Endothelial cell of umbilical vein (primary cell): ENCODE measurements at regions not wholly inside any gene's neighbourhood (a gene's known extent, or its start where the extent isn't known, plus 50 kb on each side); places are given as distances from the start of the nearest gene placed in this dataset.
A peak's percentile ranks its signal among the peaks of the same experiment; 100 is the strongest.

Experiments used
- BruUV-seq: library from RNA; stranded (reverse); fragments of 400-500 nt; replicated peaks from 2 replicates; lab custom pipeline; 2021; lab: Mats Ljungman, UMichigan
- CTCF ChIA-PET: fragments of 300-600, 350-600 bp; sonication (Branson Sonifier 250); formaldehyde crosslinking; loops from one replicate; lab custom pipeline; 2021; ENCODE audit warnings: antibody characterized with exemption, inconsistent platforms; lab: Charles Lee
- POLR2A ChIA-PET: fragments of 300-600, 350-600 bp; sonication (Branson Sonifier 250); formaldehyde crosslinking; loops from one replicate; lab custom pipeline; 2021; ENCODE audit warnings: antibody characterized with exemption, inconsistent platforms; lab: Charles Lee
- DNase-seq: peaks from one replicate; pipeline ENCODE4 v3.0.0-alpha.2; 2011; ENCODE audit warnings: low read depth, low spot score
- FAIRE-seq: peaks from 2 replicates; lab custom pipeline; 2011; peaks lifted over from hg19 to GRCh38; lab: Jason Lieb, UNC
- H2AFZ ChIP-seq: 2 replicates; pipeline ENCODE4 v1.6.0; 2012; ENCODE audit warnings: low read depth, low read length, control low read depth, inconsistent platforms
- H3K27ac ChIP-seq: 2 replicates; pipeline ENCODE4 v1.5.1; 2011; ENCODE audit warnings: low read depth, mild to moderate bottlenecking, control low read depth, low read length, moderate library complexity; ENCODE audit not compliant: insufficient read depth
- H3K27me3 ChIP-seq, 2 experiments: 2 replicates each; pipeline versions ENCODE4 v1.6.0 to v1.6.1; 2011; ENCODE audit warnings: low read length in 2 of 2, mixed read lengths in 1 of 2; ENCODE audit not compliant: control insufficient read depth in 2 of 2, insufficient read depth in 2 of 2
- H3K36me3 ChIP-seq, 2 experiments: 2 replicates in 1 of 2; 3 replicates in 1 of 2; pipeline ENCODE4 v1.5.1; 2011; ENCODE audit warnings: low read length in 2 of 2, mild to moderate bottlenecking in 1 of 2, moderate library complexity in 1 of 2; ENCODE audit not compliant: control insufficient read depth in 2 of 2, insufficient read depth in 2 of 2; ENCODE audit errors: extremely low read depth in 1 of 2
- H3K4me1 ChIP-seq: 3 replicates; pipeline ENCODE4 v1.5.1; 2011; ENCODE audit warnings: mild to moderate bottlenecking, low read length; ENCODE audit not compliant: control insufficient read depth, insufficient read depth; ENCODE audit errors: extremely low read depth
- H3K4me2 ChIP-seq: 2 replicates; pipeline ENCODE4 v1.6.1; 2011; ENCODE audit warnings: low read length, control low read depth, mixed read lengths; ENCODE audit not compliant: insufficient read depth
- H3K4me3 ChIP-seq, 3 experiments: fragments of 200-600 bp in 1 of 3; sonication (generic), shearing (Covaris generic) in 1 of 3; replicated peaks in 1 of 3; 2 replicates each; pipeline ENCODE4 v1.5.1; 2011 to 2016; ENCODE audit warnings: control low read depth in 3 of 3, low read length in 3 of 3, mild to moderate bottlenecking in 2 of 3, inconsistent platforms in 1 of 3, low read depth in 1 of 3, moderate library complexity in 1 of 3; ENCODE audit not compliant: insufficient read depth in 1 of 3
- H3K79me2 ChIP-seq: 2 replicates; pipeline ENCODE4 v1.6.0; 2012; ENCODE audit warnings: low read length, inconsistent platforms; ENCODE audit not compliant: control insufficient read depth, insufficient read depth
- H3K9ac ChIP-seq: replicated peaks from 2 replicates; pipeline ENCODE3; 2011; ENCODE audit warnings: low read length, control low read depth; ENCODE audit not compliant: insufficient read depth; ENCODE audit errors: extremely low read depth
- H3K9me1 ChIP-seq: replicated peaks from 3 replicates; pipeline ENCODE4 v1.6.0; 2011; ENCODE audit warnings: mild to moderate bottlenecking, low read length; ENCODE audit not compliant: control insufficient read depth, insufficient read depth; ENCODE audit errors: extremely low read depth
- H3K9me3 ChIP-seq: replicated peaks from 2 replicates; pipeline ENCODE4 v1.5.1; 2012; ENCODE audit warnings: low read length, inconsistent platforms; ENCODE audit not compliant: control insufficient read depth, insufficient read depth
- H4K20me1 ChIP-seq: replicated peaks from 2 replicates; pipeline ENCODE3; 2011; ENCODE audit warnings: mild to moderate bottlenecking, low read length; ENCODE audit not compliant: control insufficient read depth, insufficient read depth; ENCODE audit errors: extremely low read depth
- CTCF ChIP-seq, 2 donors: IDR thresholded peaks; 1 replicate in 1 of 2; 2 replicates in 1 of 2; pipeline ENCODE4 v1.5.1; 2011; ENCODE audit warnings: low read length in 2 of 2, mild to moderate bottlenecking in 2 of 2, moderate library complexity in 2 of 2, control low read depth in 1 of 2, inconsistent platforms in 1 of 2, low read depth in 1 of 2; ENCODE audit not compliant: insufficient read depth in 1 of 2; ENCODE audit errors: extremely low read depth in 1 of 2
- EZH2 ChIP-seq: IDR thresholded peaks from 2 replicates; pipeline ENCODE4 v1.6.1; 2012; ENCODE audit warnings: borderline replicate concordance, low read depth, mild to moderate bottlenecking, moderate library complexity, low read length, inconsistent platforms; ENCODE audit not compliant: severe bottlenecking
- FOS ChIP-seq: IDR thresholded peaks from 2 replicates; pipeline ENCODE4 v1.6.1; 2011; ENCODE audit warnings: mild to moderate bottlenecking, low read length, moderate library complexity, borderline replicate concordance; ENCODE audit not compliant: insufficient read depth
- GATA2 ChIP-seq: IDR thresholded peaks from 2 replicates; pipeline ENCODE4 v1.7.0; 2011; ENCODE audit warnings: low read depth, mild to moderate bottlenecking, moderate library complexity, mixed read lengths, low read length; ENCODE audit not compliant: insufficient read length, insufficient read depth
- JUN ChIP-seq: IDR thresholded peaks from 2 replicates; pipeline ENCODE4 v1.6.1; 2011; ENCODE audit warnings: borderline replicate concordance, low read depth; ENCODE audit not compliant: insufficient read length, insufficient read depth
- MAX ChIP-seq: IDR thresholded peaks from 2 replicates; pipeline ENCODE4 v1.6.1; 2011; ENCODE audit not compliant: insufficient read depth, insufficient read length
- MYC ChIP-seq: IDR thresholded peaks from one replicate; pipeline ENCODE4 v1.6.1; 2011; ENCODE audit warnings: mild to moderate bottlenecking, low read depth, low read length
- POLR2AphosphoS5 ChIP-seq: IDR thresholded peaks from 2 replicates; pipeline ENCODE4 v1.6.1; 2012; ENCODE audit warnings: low read depth, mild to moderate bottlenecking, control low read depth, low read length, moderate library complexity; ENCODE audit not compliant: insufficient read depth
- dilution Hi-C: fragments of 300-500 bp; cut with MboI; formaldehyde crosslinking; loops from one replicate; pipeline ENCODE4 v1.15.0; 2019; ENCODE audit warnings: low sequenced_read_pairs; ENCODE audit not compliant: extremely low pct_ligation_motif_present
- intact Hi-C: fragments of 100-400 bp; cut with micrococcal nuclease; formaldehyde crosslinking; loops from one replicate; pipeline ENCODE4 v1.10.0; 2022

DNA sequence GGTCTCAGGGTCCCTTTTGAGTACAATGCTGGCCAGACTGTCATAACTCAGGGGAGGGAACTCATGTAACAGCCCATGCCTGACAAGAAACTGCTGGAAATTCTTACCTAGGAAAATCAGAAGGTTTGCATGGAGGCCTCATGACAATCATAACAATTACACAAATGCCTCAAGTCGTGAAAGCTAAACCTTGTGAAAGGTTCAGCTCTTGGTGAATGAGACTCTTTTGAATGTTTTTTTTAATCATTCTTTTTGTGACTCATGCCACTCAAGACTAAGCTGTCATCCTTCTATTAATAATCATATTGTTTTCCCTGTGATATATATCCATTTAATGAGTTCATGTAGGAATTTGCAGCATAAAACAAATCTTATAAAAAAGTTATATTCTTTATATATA is 61.4 kb upstream of the LEKR1 start:
- intact Hi-C loops = no loop called here

GRCh38 chr3:156768390-156768789 is 57.8 kb upstream of the LEKR1 start:
- H3K27ac ChIP-seq = no peak overlapping the region
- H2AFZ ChIP-seq = no peak overlapping the region
- no peaks in the 10 kb centered on the region for H3K79me2 ChIP-seq
- BruUV-seq = no TSS peak
- H3K36me3 ChIP-seq = no peaks in the 10 kb centered on the region
- no peak for FAIRE-seq
- H3K9me1 ChIP-seq = no peaks in the 10 kb centered on the region
- TF ChIP-seq MYC (no peak), FOS (no peak), GATA2 (no peak), CTCF (IDR thresholded peaks at IDR 0.05; ENCODE audit: extremely low read depth in 1 of 2, insufficient read depth in 1 of 2, low read depth in 1 of 2, low read length in 2 of 2) (no peak), EZH2 (no peak), POLR2AphosphoS5 (no peak)
- CTCF ChIA-PET = no interaction called here
- no peaks in the 10 kb centered on the region for H3K27me3 ChIP-seq
- no peak overlapping the region for H3K9ac ChIP-seq
- H3K4me2 ChIP-seq = no peak overlapping the region
- intact Hi-C loops = no loop called here
- POLR2A ChIA-PET = no interaction called here
- H3K4me3 ChIP-seq = no peak overlapping the region
- dilution Hi-C loops = no loop called here
- no peak for DNase-seq
- peaks cover 12% of the 10 kb centered on the region for H3K4me1 ChIP-seq
- no peaks in the 10 kb centered on the region for H4K20me1 ChIP-seq
- no peaks in the 10 kb centered on the region for H3K9me3 ChIP-seq

More for the DNA sequence above, 61.4 kb upstream of the LEKR1 start:
- Histone ChIP-seq H3K27me3 (no peaks in the 10 kb centered on the region), H4K20me1 (no peaks in the 10 kb centered on the region), H3K9ac (no peak overlapping the region), H3K36me3 (no peaks in the 10 kb centered on the region), H3K9me3 (no peaks in the 10 kb centered on the region), H3K4me2 (no peak overlapping the region), H3K27ac (no peak overlapping the region), H2AFZ (no peak overlapping the region), H3K9me1 (no peaks in the 10 kb centered on the region), H3K4me1 (peaks cover 6% of the 10 kb centered on the region), H3K4me3 (no peak overlapping the region), H3K79me2 (no peaks in the 10 kb centered on the region)
- FAIRE-seq (no peak), DNase-seq (peak; percentile 49)
- peak; percentile 21 for TF ChIP-seq FOS
- TF ChIP-seq MAX = no peak
- peak; percentile 56 for TF ChIP-seq JUN
- ChIA-PET CTCF (interaction anchor here (1.0 kb wide), 1 partner anchor 317 kb away, joined by 3 read pairs; no protein-coding TSS in a partner anchor), POLR2A (no interaction called here)
- BruUV-seq = no TSS peak
- dilution Hi-C loops = no loop called here
